WTC11 (cell line): ENCODE measurements at regions not wholly inside any gene's neighbourhood (a gene's known extent, or its start where the extent isn't known, plus 50 kb on each side); places are given as distances from the start of the nearest gene placed in this dataset.

Source experiments
- ATAC-seq: fragments of 200-7000 bp; cut with Tn5 transposase; 2 replicates; pipeline ENCODE4 v1.10.0; 2021; ENCODE audit warnings: mild to moderate bottlenecking, moderate library complexity
- CTCF ChIA-PET: fragments of 300-600 bp; sonication (Branson Sonifier 250); formaldehyde crosslinking; loops from one replicate; lab custom pipeline; 2021; ENCODE audit warnings: antibody characterized with exemption; lab: Charles Lee
- POLR2A ChIA-PET: fragments of 350-600 bp; sonication (Branson Sonifier 250); formaldehyde crosslinking; loops from one replicate; lab custom pipeline; 2021; ENCODE audit warnings: antibody characterized with exemption; lab: Charles Lee
- DNase-seq: peaks from one replicate; pipeline ENCODE4 v3.0.0; 2021; ENCODE audit warnings: low spot score
- H3K27ac Mint-ChIP-seq: 2 replicates; pipeline ENCODE4 v1.8.0; 2021; ENCODE audit warnings: mixed read lengths
- H3K27me3 Mint-ChIP-seq: 2 replicates; pipeline ENCODE4 v1.8.0; 2021; ENCODE audit warnings: low read depth, mild to moderate bottlenecking, moderate library complexity, mixed read lengths
- H3K36me3 Mint-ChIP-seq: 2 replicates; pipeline ENCODE4 v1.8.0; 2021; ENCODE audit warnings: mixed read lengths
- H3K4me1 Mint-ChIP-seq: 2 replicates; pipeline ENCODE4 v1.8.0; 2022; ENCODE audit warnings: mixed read lengths
- H3K4me3 Mint-ChIP-seq: 2 replicates; pipeline ENCODE4 v1.8.0; 2021; ENCODE audit warnings: mild to moderate bottlenecking, moderate library complexity, mixed read lengths
- H3K9me3 Mint-ChIP-seq: 2 replicates; pipeline ENCODE4 v1.8.0; 2021; ENCODE audit warnings: mixed read lengths
- AFF4 ChIP-seq: sonication (generic); formaldehyde crosslinking; IDR thresholded peaks from 2 replicates; pipeline ENCODE4 v1.8.1; 2023; ENCODE audit warnings: mild to moderate bottlenecking, missing genetic modification reagents, borderline replicate concordance
- ATF6 ChIP-seq: sonication (generic); formaldehyde crosslinking; IDR thresholded peaks from 2 replicates; pipeline ENCODE4 v1.8.1; 2023; ENCODE audit warnings: mild to moderate bottlenecking, missing genetic modification reagents
- CBFB ChIP-seq: sonication (generic); formaldehyde crosslinking; IDR thresholded peaks from 2 replicates; pipeline ENCODE4 v1.8.1; 2022; ENCODE audit warnings: mild to moderate bottlenecking, low read depth, missing genetic modification reagents
- ELF4 ChIP-seq: sonication (generic); formaldehyde crosslinking; IDR thresholded peaks from 2 replicates; pipeline ENCODE4 v1.8.1; 2022; ENCODE audit warnings: low read depth, mild to moderate bottlenecking, moderate library complexity, missing genetic modification reagents
- FOXK1 ChIP-seq: sonication (generic); formaldehyde crosslinking; IDR thresholded peaks from 2 replicates; pipeline ENCODE4 v1.8.0; 2022; ENCODE audit warnings: mild to moderate bottlenecking, moderate library complexity, missing genetic modification reagents
- GTF2I ChIP-seq: fragments of 250-450 bp; sonication (Bioruptor Pico); conservative IDR thresholded peaks from 2 replicates; pipeline ENCODE4 v1.4.0; 2021; ENCODE audit warnings: mild to moderate bottlenecking
- NFYB ChIP-seq: sonication (generic); formaldehyde crosslinking; conservative IDR thresholded peaks from 2 replicates; pipeline ENCODE4 v1.8.0; 2022; ENCODE audit warnings: low read depth, missing genetic modification reagents
- PREB ChIP-seq: sonication (generic); formaldehyde crosslinking; IDR thresholded peaks from 2 replicates; pipeline ENCODE4 v1.8.1; 2022; ENCODE audit warnings: mild to moderate bottlenecking, missing genetic modification reagents, moderate library complexity, borderline replicate concordance
- RORB ChIP-seq: fragments of 250-450 bp; sonication (Bioruptor Pico); IDR thresholded peaks from 2 replicates; pipeline ENCODE4 v1.9.0; 2021; ENCODE audit warnings: mild to moderate bottlenecking
- TCF7 ChIP-seq: sonication (generic); formaldehyde crosslinking; IDR thresholded peaks from 2 replicates; pipeline ENCODE4 v1.8.0; 2022; ENCODE audit warnings: mild to moderate bottlenecking, low read depth, missing genetic modification reagents, moderate library complexity
- ZNF396 ChIP-seq: fragments of 250-450 bp; sonication (Bioruptor Pico); IDR thresholded peaks from 2 replicates; pipeline ENCODE4 v1.8.0; 2021; ENCODE audit warnings: mild to moderate bottlenecking, moderate library complexity, borderline replicate concordance
- ZNF671 ChIP-seq: fragments of 250-450 bp; sonication (Bioruptor Pico); IDR thresholded peaks from 2 replicates; pipeline ENCODE4 v1.8.0; 2021; ENCODE audit warnings: mild to moderate bottlenecking
- TF ChIP-seq, protein P1 (sequence below): sonication (generic); formaldehyde crosslinking; IDR thresholded peaks from 2 replicates; pipeline ENCODE4 v1.8.1; 2023; ENCODE audit warnings: mild to moderate bottlenecking, moderate library complexity, missing genetic modification reagents
- TF ChIP-seq, protein P2 (sequence below): sonication (generic); formaldehyde crosslinking; IDR thresholded peaks from 2 replicates; pipeline ENCODE4 v1.8.0; 2023; ENCODE audit warnings: mild to moderate bottlenecking, missing genetic modification reagents
- TF ChIP-seq, protein P3 (sequence below): sonication (generic); formaldehyde crosslinking; IDR thresholded peaks from 2 replicates; pipeline ENCODE4 v1.8.0; 2023; ENCODE audit warnings: missing genetic modification reagents
- TF ChIP-seq, protein P4 (sequence below): fragments of 250-450 bp; sonication (Bioruptor Pico); IDR thresholded peaks from 2 replicates; pipeline ENCODE4 v1.9.0; 2021; ENCODE audit warnings: mild to moderate bottlenecking, borderline replicate concordance

GRCh38 chrX:925094-925493 lies 287.4 kb downstream of the CRLF2 start:
- H3K4me3 Mint-ChIP-seq = no peak overlapping the region
- H3K4me1 Mint-ChIP-seq = no peaks in the 10 kb centered on the region
- no peak for TF ChIP-seq TCF7
- TF ChIP-seq CBFB (CRISPR knock-in tag) = no peak
- no peak for TF ChIP-seq ZNF396 (CRISPR knock-in tag)
- no peak for TF ChIP-seq PREB (CRISPR knock-in tag)
- TF ChIP-seq, protein P1, sequence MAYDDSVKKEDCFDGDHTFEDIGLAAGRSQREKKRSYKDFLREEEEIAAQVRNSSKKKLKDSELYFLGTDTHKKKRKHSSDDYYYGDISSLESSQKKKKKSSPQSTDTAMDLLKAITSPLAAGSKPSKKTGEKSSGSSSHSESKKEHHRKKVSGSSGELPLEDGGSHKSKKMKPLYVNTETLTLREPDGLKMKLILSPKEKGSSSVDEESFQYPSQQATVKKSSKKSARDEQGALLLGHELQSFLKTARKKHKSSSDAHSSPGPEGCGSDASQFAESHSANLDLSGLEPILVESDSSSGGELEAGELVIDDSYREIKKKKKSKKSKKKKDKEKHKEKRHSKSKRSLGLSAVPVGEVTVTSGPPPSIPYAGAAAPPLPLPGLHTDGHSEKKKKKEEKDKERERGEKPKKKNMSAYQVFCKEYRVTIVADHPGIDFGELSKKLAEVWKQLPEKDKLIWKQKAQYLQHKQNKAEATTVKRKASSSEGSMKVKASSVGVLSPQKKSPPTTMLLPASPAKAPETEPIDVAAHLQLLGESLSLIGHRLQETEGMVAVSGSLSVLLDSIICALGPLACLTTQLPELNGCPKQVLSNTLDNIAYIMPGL (CRISPR knock-in tag) = no peak
- TF ChIP-seq GTF2I (CRISPR knock-in tag) = no peak
- no peak for TF ChIP-seq AFF4 (CRISPR knock-in tag)
- TF ChIP-seq ELF4 = no peak
- TF ChIP-seq ATF6 (CRISPR knock-in tag) = no peak
- TF ChIP-seq, all 79 proteins: peak for 0
- ChIA-PET POLR2A (no interaction called here), CTCF (no interaction called here)
- DNase-seq (no peak), ATAC-seq (no peak)
- Mint-ChIP-seq H3K27me3 (no peaks in the 10 kb centered on the region), H3K36me3 (no peaks in the 10 kb centered on the region), H3K27ac (no peak overlapping the region), H3K9me3 (peaks cover 4% of the 10 kb centered on the region; the same call in 1 of the 2 replicates)

DNA sequence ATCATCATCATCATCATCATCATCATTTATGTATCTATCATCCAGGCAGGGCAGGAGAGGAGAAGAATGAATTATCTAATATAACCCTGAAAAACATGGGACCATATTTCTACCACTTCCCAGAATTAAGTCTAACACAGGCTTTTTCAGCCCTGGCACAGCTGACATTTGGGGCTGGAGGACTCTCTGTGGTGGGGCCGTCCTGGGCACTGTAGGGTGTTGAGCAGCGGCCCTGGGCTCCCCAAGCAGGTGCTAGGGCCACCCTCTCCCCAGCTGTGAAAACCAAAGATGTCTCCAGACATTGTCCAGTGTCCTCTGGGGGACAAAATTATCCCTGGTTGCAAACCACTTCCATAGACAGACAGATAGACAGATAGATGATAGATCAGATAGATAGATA lies 288.4 kb downstream of the CRLF2 start:
- Mint-ChIP-seq H3K27me3 (no peaks in the 10 kb centered on the region), H3K4me1 (no peaks in the 10 kb centered on the region), H3K9me3 (no peaks in the 10 kb centered on the region), H3K27ac (no peak overlapping the region), H3K36me3 (no peaks in the 10 kb centered on the region), H3K4me3 (no peak overlapping the region)
- ATAC-seq = no peak
- no peak for DNase-seq
- ChIA-PET POLR2A (no interaction called here), CTCF (no interaction called here)
- TF ChIP-seq, protein P2, sequence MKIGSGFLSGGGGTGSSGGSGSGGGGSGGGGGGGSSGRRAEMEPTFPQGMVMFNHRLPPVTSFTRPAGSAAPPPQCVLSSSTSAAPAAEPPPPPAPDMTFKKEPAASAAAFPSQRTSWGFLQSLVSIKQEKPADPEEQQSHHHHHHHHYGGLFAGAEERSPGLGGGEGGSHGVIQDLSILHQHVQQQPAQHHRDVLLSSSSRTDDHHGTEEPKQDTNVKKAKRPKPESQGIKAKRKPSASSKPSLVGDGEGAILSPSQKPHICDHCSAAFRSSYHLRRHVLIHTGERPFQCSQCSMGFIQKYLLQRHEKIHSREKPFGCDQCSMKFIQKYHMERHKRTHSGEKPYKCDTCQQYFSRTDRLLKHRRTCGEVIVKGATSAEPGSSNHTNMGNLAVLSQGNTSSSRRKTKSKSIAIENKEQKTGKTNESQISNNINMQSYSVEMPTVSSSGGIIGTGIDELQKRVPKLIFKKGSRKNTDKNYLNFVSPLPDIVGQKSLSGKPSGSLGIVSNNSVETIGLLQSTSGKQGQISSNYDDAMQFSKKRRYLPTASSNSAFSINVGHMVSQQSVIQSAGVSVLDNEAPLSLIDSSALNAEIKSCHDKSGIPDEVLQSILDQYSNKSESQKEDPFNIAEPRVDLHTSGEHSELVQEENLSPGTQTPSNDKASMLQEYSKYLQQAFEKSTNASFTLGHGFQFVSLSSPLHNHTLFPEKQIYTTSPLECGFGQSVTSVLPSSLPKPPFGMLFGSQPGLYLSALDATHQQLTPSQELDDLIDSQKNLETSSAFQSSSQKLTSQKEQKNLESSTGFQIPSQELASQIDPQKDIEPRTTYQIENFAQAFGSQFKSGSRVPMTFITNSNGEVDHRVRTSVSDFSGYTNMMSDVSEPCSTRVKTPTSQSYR (CRISPR knock-in tag) = no peak
- no peak for TF ChIP-seq ZNF671
- TF ChIP-seq RORB (CRISPR knock-in tag) = no peak
- TF ChIP-seq, protein P3, sequence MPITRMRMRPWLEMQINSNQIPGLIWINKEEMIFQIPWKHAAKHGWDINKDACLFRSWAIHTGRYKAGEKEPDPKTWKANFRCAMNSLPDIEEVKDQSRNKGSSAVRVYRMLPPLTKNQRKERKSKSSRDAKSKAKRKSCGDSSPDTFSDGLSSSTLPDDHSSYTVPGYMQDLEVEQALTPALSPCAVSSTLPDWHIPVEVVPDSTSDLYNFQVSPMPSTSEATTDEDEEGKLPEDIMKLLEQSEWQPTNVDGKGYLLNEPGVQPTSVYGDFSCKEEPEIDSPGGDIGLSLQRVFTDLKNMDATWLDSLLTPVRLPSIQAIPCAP (CRISPR knock-in tag) = no peak
- TF ChIP-seq GTF2I (CRISPR knock-in tag) = no peak
- TF ChIP-seq FOXK1 (CRISPR knock-in tag) = no peak
- TF ChIP-seq, protein P4, sequence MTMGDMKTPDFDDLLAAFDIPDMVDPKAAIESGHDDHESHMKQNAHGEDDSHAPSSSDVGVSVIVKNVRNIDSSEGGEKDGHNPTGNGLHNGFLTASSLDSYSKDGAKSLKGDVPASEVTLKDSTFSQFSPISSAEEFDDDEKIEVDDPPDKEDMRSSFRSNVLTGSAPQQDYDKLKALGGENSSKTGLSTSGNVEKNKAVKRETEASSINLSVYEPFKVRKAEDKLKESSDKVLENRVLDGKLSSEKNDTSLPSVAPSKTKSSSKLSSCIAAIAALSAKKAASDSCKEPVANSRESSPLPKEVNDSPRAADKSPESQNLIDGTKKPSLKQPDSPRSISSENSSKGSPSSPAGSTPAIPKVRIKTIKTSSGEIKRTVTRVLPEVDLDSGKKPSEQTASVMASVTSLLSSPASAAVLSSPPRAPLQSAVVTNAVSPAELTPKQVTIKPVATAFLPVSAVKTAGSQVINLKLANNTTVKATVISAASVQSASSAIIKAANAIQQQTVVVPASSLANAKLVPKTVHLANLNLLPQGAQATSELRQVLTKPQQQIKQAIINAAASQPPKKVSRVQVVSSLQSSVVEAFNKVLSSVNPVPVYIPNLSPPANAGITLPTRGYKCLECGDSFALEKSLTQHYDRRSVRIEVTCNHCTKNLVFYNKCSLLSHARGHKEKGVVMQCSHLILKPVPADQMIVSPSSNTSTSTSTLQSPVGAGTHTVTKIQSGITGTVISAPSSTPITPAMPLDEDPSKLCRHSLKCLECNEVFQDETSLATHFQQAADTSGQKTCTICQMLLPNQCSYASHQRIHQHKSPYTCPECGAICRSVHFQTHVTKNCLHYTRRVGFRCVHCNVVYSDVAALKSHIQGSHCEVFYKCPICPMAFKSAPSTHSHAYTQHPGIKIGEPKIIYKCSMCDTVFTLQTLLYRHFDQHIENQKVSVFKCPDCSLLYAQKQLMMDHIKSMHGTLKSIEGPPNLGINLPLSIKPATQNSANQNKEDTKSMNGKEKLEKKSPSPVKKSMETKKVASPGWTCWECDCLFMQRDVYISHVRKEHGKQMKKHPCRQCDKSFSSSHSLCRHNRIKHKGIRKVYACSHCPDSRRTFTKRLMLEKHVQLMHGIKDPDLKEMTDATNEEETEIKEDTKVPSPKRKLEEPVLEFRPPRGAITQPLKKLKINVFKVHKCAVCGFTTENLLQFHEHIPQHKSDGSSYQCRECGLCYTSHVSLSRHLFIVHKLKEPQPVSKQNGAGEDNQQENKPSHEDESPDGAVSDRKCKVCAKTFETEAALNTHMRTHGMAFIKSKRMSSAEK (CRISPR knock-in tag) = no peak
- no peak for TF ChIP-seq NFYB (CRISPR knock-in tag)
